ENCODE measurements at regions not wholly inside any gene's neighbourhood (a gene's known extent, or its start where the extent isn't known, plus 50 kb on each side); places are given as distances from the start of the nearest gene placed in this dataset.

- TF ChIP-seq POLR2AphosphoS5 (IDR thresholded peaks at IDR 0.05) (no peak), POLR2A (IDR thresholded peaks at IDR 0.05) (no peak), EP300 (IDR thresholded peaks at IDR 0.05; ENCODE audit: low read depth) (no peak), CTCF (IDR thresholded peaks at IDR 0.05) (no peak)
- intact Hi-C loops (cut with DNase I; ENCODE audit: low total_unique reads) (no loop called here), in situ Hi-C loops (cut with MboI; ENCODE audit: low pct_ligation_motif_present in 1 of 4, low pct_unique_long_range_greater_than_20kb in 1 of 4, low sequenced_read_pairs in 3 of 4) (no loop called here)
- Histone ChIP-seq H3K9me3 (no peaks in the 10 kb centered on the region), H3K27me3 (no peaks in the 10 kb centered on the region), H3K36me3 (no peaks in the 10 kb centered on the region), H3K4me3 (no peak overlapping the region), H3K4me1 (no peaks in the 10 kb centered on the region), H3K27ac (no peak overlapping the region)
- WGBS, 2 donors (ENCODE audit: low coverage in 1 of 2) = 82% methylated on average over 7 of the region's 7 CpGs; no CpG with 5 or more reads in 1 of the 2 donors
- DNase-seq = no peak
Observed at GRCh38 chr18:77339623-77340022, 90.0 kb downstream of the GALR1 start.

DNA sequence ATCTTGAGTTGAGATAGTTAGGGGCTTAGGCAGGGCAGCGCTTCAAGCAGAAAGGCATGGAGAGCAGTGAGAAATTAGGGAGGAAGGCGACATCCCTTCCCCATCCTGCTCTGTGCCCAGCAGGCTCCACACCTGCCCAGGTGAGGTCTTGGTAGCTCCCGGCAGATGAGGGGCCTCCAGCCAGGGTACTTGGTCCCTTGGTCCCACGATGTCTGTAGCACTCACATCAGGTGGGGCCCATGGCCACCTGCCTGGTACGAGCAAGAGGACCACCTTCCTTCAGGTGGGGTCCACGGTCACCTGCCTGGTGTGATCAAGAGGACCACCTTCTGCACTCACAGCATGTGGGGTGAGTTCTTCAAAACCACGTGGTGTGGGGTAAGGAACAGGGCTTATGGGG is 91.2 kb downstream of the GALR1 start:
- 83% methylated on average over 7 of the region's 7 CpGs; no CpG with 5 or more reads in 1 of the 2 donors for WGBS, 2 donors (ENCODE audit: low coverage in 1 of 2)
- Histone ChIP-seq H3K27me3 (no peaks in the 10 kb centered on the region), H3K4me1 (no peaks in the 10 kb centered on the region), H3K9me3 (no peaks in the 10 kb centered on the region), H3K36me3 (no peaks in the 10 kb centered on the region), H3K27ac (no peak overlapping the region), H3K4me3 (no peak overlapping the region)
- in situ Hi-C loops (cut with MboI; ENCODE audit: low pct_ligation_motif_present in 1 of 4, low pct_unique_long_range_greater_than_20kb in 1 of 4, low sequenced_read_pairs in 3 of 4) = no loop called here
- TF ChIP-seq POLR2AphosphoS5 (IDR thresholded peaks at IDR 0.05) = no peak
- no peak for TF ChIP-seq EP300 (IDR thresholded peaks at IDR 0.05; ENCODE audit: low read depth)
- TF ChIP-seq POLR2A (IDR thresholded peaks at IDR 0.05) = no peak
- no peak for TF ChIP-seq CTCF (IDR thresholded peaks at IDR 0.05)
- DNase-seq = no peak
- intact Hi-C loops (cut with DNase I; ENCODE audit: low total_unique reads) = no loop called here

GRCh38 chr18:77341527-77342325 is 92.1 kb downstream of the GALR1 start:
- no peak overlapping the region for H3K27ac ChIP-seq
- no peaks in the 10 kb centered on the region for H3K27me3 ChIP-seq
- TF ChIP-seq CTCF (IDR thresholded peaks at IDR 0.05) = no peak
- TF ChIP-seq EP300 (IDR thresholded peaks at IDR 0.05; ENCODE audit: low read depth) = no peak
- no peak for TF ChIP-seq POLR2A (IDR thresholded peaks at IDR 0.05)
- TF ChIP-seq POLR2AphosphoS5 (IDR thresholded peaks at IDR 0.05) = no peak
- no peaks in the 10 kb centered on the region for H3K4me1 ChIP-seq
- intact Hi-C loops (cut with DNase I; ENCODE audit: low total_unique reads) = no loop called here
- 80 to 88% methylated on average over 1 to 17 of the region's 17 CpGs for WGBS, 2 donors (ENCODE audit: low coverage in 1 of 2)
- H3K4me3 ChIP-seq = no peak overlapping the region
- no peaks in the 10 kb centered on the region for H3K9me3 ChIP-seq
- DNase-seq = no peak
- in situ Hi-C loops (cut with MboI; ENCODE audit: low pct_ligation_motif_present in 1 of 4, low pct_unique_long_range_greater_than_20kb in 1 of 4, low sequenced_read_pairs in 3 of 4) = no loop called here
- no peaks in the 10 kb centered on the region for H3K36me3 ChIP-seq

- H3K27ac ChIP-seq = no peak overlapping the region
- intact Hi-C loops (cut with DNase I; ENCODE audit: low total_unique reads) = no loop called here
Observed at GRCh38 chr18:77342736-77343135, 93.1 kb downstream of the GALR1 start.

More at GRCh38 chr18:77342736-77343135, 93.1 kb downstream of the GALR1 start:
- Histone ChIP-seq H3K9me3 (no peaks in the 10 kb centered on the region), H3K27me3 (no peaks in the 10 kb centered on the region), H3K36me3 (no peaks in the 10 kb centered on the region), H3K4me1 (no peaks in the 10 kb centered on the region), H3K4me3 (no peak overlapping the region)
- no peak for TF ChIP-seq POLR2A (IDR thresholded peaks at IDR 0.05)
- no peak for TF ChIP-seq CTCF (IDR thresholded peaks at IDR 0.05)
- TF ChIP-seq POLR2AphosphoS5 (IDR thresholded peaks at IDR 0.05) = no peak
- TF ChIP-seq EP300 (IDR thresholded peaks at IDR 0.05; ENCODE audit: low read depth) = no peak
- 85% methylated on average over 8 of the region's 10 CpGs; no CpG with 5 or more reads in 1 of the 2 donors for WGBS, 2 donors (ENCODE audit: low coverage in 1 of 2)
- DNase-seq = no peak
- in situ Hi-C loops (cut with MboI; ENCODE audit: low pct_ligation_motif_present in 1 of 4, low pct_unique_long_range_greater_than_20kb in 1 of 4, low sequenced_read_pairs in 3 of 4) = no loop called here
